Neural cell (in vitro differentiated cells): ENCODE measurements at regions not wholly inside any gene's neighbourhood (a gene's known extent, or its start where the extent isn't known, plus 50 kb on each side); places are given as distances from the start of the nearest gene placed in this dataset.

Source experiments
- H2AFZ ChIP-seq: fragments of 200-600, 300-800 bp; sonication (generic), shearing (Covaris generic); 2 replicates; pipeline ENCODE4 v1.6.0; 2014; ENCODE audit warnings: low read depth, mild to moderate bottlenecking, antibody characterized with exemption, low read length, moderate library complexity
- H3F3A ChIP-seq: fragments of 200-600 bp; shearing (Covaris generic); 2 replicates; pipeline ENCODE4 v1.6.1; 2016; ENCODE audit warnings: mild to moderate bottlenecking, moderate library complexity, mixed read lengths, antibody characterized with exemption, low read length; ENCODE audit not compliant: insufficient read depth, poor library complexity, severe bottlenecking
- H3K27ac ChIP-seq: fragments of 200-600, 300-800 bp; sonication (generic), shearing (Covaris generic); 2 replicates; pipeline ENCODE4 v1.5.1; 2014; ENCODE audit warnings: mild to moderate bottlenecking, low read length, moderate library complexity
- H3K27me3 ChIP-seq: fragments of 300-800, 200-600 bp; sonication (generic), shearing (Covaris generic); 2 replicates; pipeline ENCODE4 v1.6.0; 2014; ENCODE audit warnings: mild to moderate bottlenecking, low read depth, low read length, moderate library complexity; ENCODE audit not compliant: insufficient read depth
- H3K36me3 ChIP-seq: fragments of 300-800, 200-600 bp; sonication (generic), shearing (Covaris generic); 2 replicates; pipeline ENCODE4 v1.5.1; 2014; ENCODE audit warnings: mild to moderate bottlenecking, antibody characterized with exemption, low read length, moderate library complexity; ENCODE audit not compliant: insufficient read depth
- H3K4me2 ChIP-seq: fragments of 300-800, 200-600 bp; sonication (generic), shearing (Covaris generic); 2 replicates; pipeline ENCODE4 v1.6.0; 2014; ENCODE audit warnings: mild to moderate bottlenecking, low read length
- H3K4me3 ChIP-seq: fragments of 300-800, 200-600 bp; sonication (generic), shearing (Covaris generic); 2 replicates; pipeline ENCODE4 v1.5.1; 2014; ENCODE audit warnings: mild to moderate bottlenecking, low read length, moderate library complexity
- H3K79me2 ChIP-seq: fragments of 200-600 bp; shearing (Covaris generic); replicated peaks from 2 replicates; pipeline ENCODE4 v1.6.0; 2014; ENCODE audit warnings: mild to moderate bottlenecking, low read length, moderate library complexity; ENCODE audit not compliant: insufficient read depth
- H3K9ac ChIP-seq: fragments of 300-800, 200-600 bp; sonication (generic), shearing (Covaris generic); 2 replicates; pipeline ENCODE4 v1.6.1; 2016; ENCODE audit warnings: mild to moderate bottlenecking, low read length, mixed read lengths
- H3K9me2 ChIP-seq: fragments of 200-600 bp; shearing (Covaris generic); 2 replicates; pipeline ENCODE4 v1.6.1; 2016; ENCODE audit warnings: mild to moderate bottlenecking, low read length, mixed read lengths; ENCODE audit not compliant: insufficient read depth
- H3K9me3 ChIP-seq: fragments of 200-600, 300-800 bp; sonication (generic), shearing (Covaris generic); 2 replicates; pipeline ENCODE4 v1.6.1; 2016; ENCODE audit warnings: mild to moderate bottlenecking, mixed run types, low read length, moderate library complexity, mixed read lengths
- H4K20me1 ChIP-seq: fragments of 200-600 bp; shearing (Covaris generic); 2 replicates; pipeline ENCODE4 v1.6.1; 2016; ENCODE audit warnings: mild to moderate bottlenecking, mixed run types; ENCODE audit not compliant: insufficient read depth
- EP300 ChIP-seq: fragments of 450-650 bp; conservative IDR thresholded peaks from 2 replicates; pipeline ENCODE4 v1.6.1; 2014; ENCODE audit warnings: antibody characterized with exemption, mild to moderate bottlenecking, moderate library complexity; ENCODE audit not compliant: poor library complexity, severe bottlenecking
- EZH2 ChIP-seq: fragments of 200-600, 300-800 bp; shearing (Covaris generic), sonication (generic); IDR thresholded peaks from 2 replicates; pipeline ENCODE4 v1.6.1; 2014; ENCODE audit warnings: antibody characterized with exemption, low read length, borderline replicate concordance, mild to moderate bottlenecking; ENCODE audit not compliant: insufficient read depth, poor library complexity, severe bottlenecking
- MXI1 ChIP-seq: fragments of 450-650 bp; conservative IDR thresholded peaks from 2 replicates; pipeline ENCODE4 v1.6.1; 2014; ENCODE audit warnings: antibody characterized with exemption, mild to moderate bottlenecking; ENCODE audit not compliant: poor library complexity, severe bottlenecking
- POLR2AphosphoS5 ChIP-seq: IDR thresholded peaks from 2 replicates; pipeline ENCODE4 v1.6.1; 2012
- RAD21 ChIP-seq: fragments of 450-650 bp; conservative IDR thresholded peaks from 2 replicates; pipeline ENCODE4 v1.6.1; 2014; ENCODE audit warnings: antibody characterized with exemption, mild to moderate bottlenecking, moderate library complexity
- SMC3 ChIP-seq: fragments of 450-650 bp; conservative IDR thresholded peaks from 2 replicates; pipeline ENCODE4 v1.6.1; 2014; ENCODE audit warnings: antibody characterized with exemption, mild to moderate bottlenecking, moderate library complexity; ENCODE audit not compliant: poor library complexity
- TAF1 ChIP-seq: IDR thresholded peaks from 2 replicates; pipeline ENCODE4 v1.6.1; 2012; ENCODE audit warnings: low read depth
- TF ChIP-seq, protein P1 (sequence below): IDR thresholded peaks from 2 replicates; pipeline ENCODE4 v1.6.1; 2012; ENCODE audit warnings: borderline replicate concordance
- TF ChIP-seq, protein P2 (sequence below): fragments of 450-650 bp; IDR thresholded peaks from 2 replicates; pipeline ENCODE4 v1.5.1; 2014; ENCODE audit warnings: antibody characterized with exemption, mild to moderate bottlenecking, moderate library complexity; ENCODE audit not compliant: poor library complexity, severe bottlenecking

DNA sequence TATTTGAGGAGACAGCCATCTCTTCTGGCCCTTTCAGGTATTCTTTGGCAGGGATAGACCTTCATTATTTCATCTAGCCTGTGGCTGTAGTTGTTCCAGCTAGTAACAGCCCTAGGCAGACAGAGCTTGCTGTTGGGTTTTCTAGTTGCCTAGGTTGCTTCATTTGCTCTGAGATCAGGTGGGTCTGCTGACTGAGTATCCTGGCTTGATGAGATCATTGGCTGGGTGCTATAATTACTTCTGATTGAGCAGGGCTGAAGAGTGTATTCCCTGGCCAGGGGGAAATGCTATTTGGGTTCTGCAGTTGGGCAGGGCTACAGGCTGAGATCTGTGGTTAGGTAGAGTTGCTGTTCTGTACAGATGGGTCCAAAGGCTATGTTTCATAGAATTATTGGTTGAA, 456.1 kb downstream of the PSAT1 start:
- TF ChIP-seq EZH2 = no peak
- TF ChIP-seq, protein P1, sequence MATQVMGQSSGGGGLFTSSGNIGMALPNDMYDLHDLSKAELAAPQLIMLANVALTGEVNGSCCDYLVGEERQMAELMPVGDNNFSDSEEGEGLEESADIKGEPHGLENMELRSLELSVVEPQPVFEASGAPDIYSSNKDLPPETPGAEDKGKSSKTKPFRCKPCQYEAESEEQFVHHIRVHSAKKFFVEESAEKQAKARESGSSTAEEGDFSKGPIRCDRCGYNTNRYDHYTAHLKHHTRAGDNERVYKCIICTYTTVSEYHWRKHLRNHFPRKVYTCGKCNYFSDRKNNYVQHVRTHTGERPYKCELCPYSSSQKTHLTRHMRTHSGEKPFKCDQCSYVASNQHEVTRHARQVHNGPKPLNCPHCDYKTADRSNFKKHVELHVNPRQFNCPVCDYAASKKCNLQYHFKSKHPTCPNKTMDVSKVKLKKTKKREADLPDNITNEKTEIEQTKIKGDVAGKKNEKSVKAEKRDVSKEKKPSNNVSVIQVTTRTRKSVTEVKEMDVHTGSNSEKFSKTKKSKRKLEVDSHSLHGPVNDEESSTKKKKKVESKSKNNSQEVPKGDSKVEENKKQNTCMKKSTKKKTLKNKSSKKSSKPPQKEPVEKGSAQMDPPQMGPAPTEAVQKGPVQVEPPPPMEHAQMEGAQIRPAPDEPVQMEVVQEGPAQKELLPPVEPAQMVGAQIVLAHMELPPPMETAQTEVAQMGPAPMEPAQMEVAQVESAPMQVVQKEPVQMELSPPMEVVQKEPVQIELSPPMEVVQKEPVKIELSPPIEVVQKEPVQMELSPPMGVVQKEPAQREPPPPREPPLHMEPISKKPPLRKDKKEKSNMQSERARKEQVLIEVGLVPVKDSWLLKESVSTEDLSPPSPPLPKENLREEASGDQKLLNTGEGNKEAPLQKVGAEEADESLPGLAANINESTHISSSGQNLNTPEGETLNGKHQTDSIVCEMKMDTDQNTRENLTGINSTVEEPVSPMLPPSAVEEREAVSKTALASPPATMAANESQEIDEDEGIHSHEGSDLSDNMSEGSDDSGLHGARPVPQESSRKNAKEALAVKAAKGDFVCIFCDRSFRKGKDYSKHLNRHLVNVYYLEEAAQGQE = no peak
- H3K9ac ChIP-seq = no peak overlapping the region
- no peaks in the 10 kb centered on the region for H3K27me3 ChIP-seq
- no peaks in the 10 kb centered on the region for H3K79me2 ChIP-seq
- no peak overlapping the region for H3K4me2 ChIP-seq
- no peak overlapping the region for H2AFZ ChIP-seq
- H3K4me3 ChIP-seq = no peak overlapping the region
- no peak overlapping the region for H3K27ac ChIP-seq
- H3F3A ChIP-seq = no peaks in the 10 kb centered on the region
- H3K9me3 ChIP-seq = no peaks in the 10 kb centered on the region
- no peaks in the 10 kb centered on the region for H3K36me3 ChIP-seq
- no peaks in the 10 kb centered on the region for H4K20me1 ChIP-seq
- H3K9me2 ChIP-seq = no peaks in the 10 kb centered on the region

DNA sequence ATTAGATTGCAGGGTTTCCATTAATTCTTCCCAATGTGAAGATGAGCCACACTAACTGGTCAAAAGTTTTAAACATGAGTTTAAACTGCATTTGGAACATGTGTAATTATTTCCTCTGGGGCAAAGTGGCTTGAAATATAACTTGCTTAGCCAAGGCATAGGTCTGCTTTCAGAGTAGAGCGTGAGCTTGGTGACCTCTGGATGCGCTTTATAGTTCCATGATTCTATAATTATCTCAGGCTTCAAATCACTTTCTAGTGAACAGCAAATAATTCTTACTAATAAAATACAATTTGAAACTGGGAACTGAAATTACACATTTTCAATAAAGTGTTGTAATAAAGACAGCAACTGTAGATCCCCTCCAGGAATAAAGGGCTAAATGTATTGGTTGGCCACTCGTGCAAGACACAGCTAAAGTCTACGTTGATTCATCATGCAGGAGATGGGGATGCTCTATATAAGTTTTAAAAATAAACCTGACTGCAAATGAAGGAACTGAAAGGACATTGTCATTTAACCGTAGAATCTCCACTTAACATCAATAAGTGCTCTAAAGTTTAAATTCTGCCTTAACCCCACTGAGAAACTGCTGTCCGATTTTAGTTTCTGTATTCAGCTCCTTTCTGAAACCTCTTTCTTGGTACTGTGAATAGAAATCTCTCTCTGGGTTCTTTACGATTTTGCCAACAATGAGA, 460.0 kb downstream of the PSAT1 start:
- Histone ChIP-seq H3K36me3 (no peaks in the 10 kb centered on the region), H3K79me2 (no peaks in the 10 kb centered on the region), H3K27ac (no peak overlapping the region), H4K20me1 (no peaks in the 10 kb centered on the region), H2AFZ (no peak overlapping the region), H3K27me3 (no peaks in the 10 kb centered on the region), H3K9me3 (no peaks in the 10 kb centered on the region), H3K4me3 (no peak overlapping the region), H3K9me2 (no peaks in the 10 kb centered on the region), H3K4me2 (no peak overlapping the region), H3F3A (no peaks in the 10 kb centered on the region), H3K9ac (no peak overlapping the region)
- no peak for TF ChIP-seq EP300
- no peak for TF ChIP-seq RAD21
- no peak for TF ChIP-seq TAF1
- TF ChIP-seq SMC3 = no peak
- TF ChIP-seq, protein P2, sequence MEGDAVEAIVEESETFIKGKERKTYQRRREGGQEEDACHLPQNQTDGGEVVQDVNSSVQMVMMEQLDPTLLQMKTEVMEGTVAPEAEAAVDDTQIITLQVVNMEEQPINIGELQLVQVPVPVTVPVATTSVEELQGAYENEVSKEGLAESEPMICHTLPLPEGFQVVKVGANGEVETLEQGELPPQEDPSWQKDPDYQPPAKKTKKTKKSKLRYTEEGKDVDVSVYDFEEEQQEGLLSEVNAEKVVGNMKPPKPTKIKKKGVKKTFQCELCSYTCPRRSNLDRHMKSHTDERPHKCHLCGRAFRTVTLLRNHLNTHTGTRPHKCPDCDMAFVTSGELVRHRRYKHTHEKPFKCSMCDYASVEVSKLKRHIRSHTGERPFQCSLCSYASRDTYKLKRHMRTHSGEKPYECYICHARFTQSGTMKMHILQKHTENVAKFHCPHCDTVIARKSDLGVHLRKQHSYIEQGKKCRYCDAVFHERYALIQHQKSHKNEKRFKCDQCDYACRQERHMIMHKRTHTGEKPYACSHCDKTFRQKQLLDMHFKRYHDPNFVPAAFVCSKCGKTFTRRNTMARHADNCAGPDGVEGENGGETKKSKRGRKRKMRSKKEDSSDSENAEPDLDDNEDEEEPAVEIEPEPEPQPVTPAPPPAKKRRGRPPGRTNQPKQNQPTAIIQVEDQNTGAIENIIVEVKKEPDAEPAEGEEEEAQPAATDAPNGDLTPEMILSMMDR = no peak
- TF ChIP-seq POLR2AphosphoS5 = no peak
- TF ChIP-seq, protein P1 = no peak
- no peak for TF ChIP-seq MXI1
- no peak for TF ChIP-seq EZH2
